ENCODE measurements at regions not wholly inside any gene's neighbourhood (a gene's known extent, or its start where the extent isn't known, plus 50 kb on each side); places are given as distances from the start of the nearest gene placed in this dataset.
"Not testable (repeated sequence)": the region's sequence is repeated elsewhere in the genome, so short reads cannot be mapped to it uniquely, and the experiment has no call there.

GRCh38 chrX:95218976-95219375 is 1465.7 kb upstream of the DIAPH2 start:
- no peak for DNase-seq (ENCODE audit: low read depth in 2 of 2)

- DNase-seq (ENCODE audit: low read depth in 2 of 2): no peak
These were observed 1436.3 kb upstream of the DIAPH2 start for GRCh38 chrX:95248386-95248785.

- DNase-seq (ENCODE audit: low read depth in 2 of 2): no peak
These were observed 1394.2 kb upstream of the DIAPH2 start for GRCh38 chrX:95290455-95290854.

GRCh38 chrX:95291561-95291960 is 1393.1 kb upstream of the DIAPH2 start:
- DNase-seq (ENCODE audit: low read depth in 2 of 2): no peak

GRCh38 chrX:95318882-95319281 is 1365.8 kb upstream of the DIAPH2 start:
- no peak for DNase-seq (ENCODE audit: low read depth in 2 of 2)

GRCh38 chrX:95325185-95325584 is 1359.5 kb upstream of the DIAPH2 start:
- no peak for DNase-seq (ENCODE audit: low read depth in 2 of 2)

GRCh38 chrX:95330292-95330691 is 1354.3 kb upstream of the DIAPH2 start:
- no peak for DNase-seq (ENCODE audit: low read depth in 2 of 2)

- no peak for DNase-seq (ENCODE audit: low read depth in 2 of 2)
These were observed 1352.1 kb upstream of the DIAPH2 start for GRCh38 chrX:95332530-95332929.

GRCh38 chrX:95346856-95347255 is 1337.8 kb upstream of the DIAPH2 start:
- no peak for DNase-seq (ENCODE audit: low read depth in 2 of 2)

- DNase-seq (ENCODE audit: low read depth in 2 of 2): no peak
These were observed 1333.7 kb upstream of the DIAPH2 start for GRCh38 chrX:95350774-95351488.

- DNase-seq (ENCODE audit: low read depth in 2 of 2): no peak
These were observed 1317.4 kb upstream of the DIAPH2 start for GRCh38 chrX:95367286-95367685.

GRCh38 chrX:95382799-95383198 is 1301.8 kb upstream of the DIAPH2 start:
- no peak for DNase-seq (ENCODE audit: low read depth in 2 of 2)

- DNase-seq (ENCODE audit: low read depth in 2 of 2): no peak
These were observed 1300.9 kb upstream of the DIAPH2 start for GRCh38 chrX:95383778-95384177.

GRCh38 chrX:95427389-95427788 is 1257.3 kb upstream of the DIAPH2 start:
- no peak for DNase-seq (ENCODE audit: low read depth in 2 of 2)

GRCh38 chrX:95435198-95435597 is 1249.4 kb upstream of the DIAPH2 start:
- DNase-seq (ENCODE audit: low read depth in 2 of 2): no peak

- DNase-seq (ENCODE audit: low read depth in 2 of 2): no peak
These were observed 1242.8 kb upstream of the DIAPH2 start for GRCh38 chrX:95441836-95442235.

- no peak for DNase-seq (ENCODE audit: low read depth in 2 of 2)
These were observed 1199.9 kb upstream of the DIAPH2 start for GRCh38 chrX:95484781-95485180.

GRCh38 chrX:95505721-95506120 is 1178.9 kb upstream of the DIAPH2 start:
- no peak for DNase-seq (ENCODE audit: low read depth in 2 of 2)

GRCh38 chrX:95509474-95509873 is 1175.2 kb upstream of the DIAPH2 start:
- no peak for DNase-seq (ENCODE audit: low read depth in 2 of 2)

- not testable (repeated sequence) for DNase-seq (ENCODE audit: low read depth in 2 of 2)
These were observed 1160.6 kb upstream of the DIAPH2 start for GRCh38 chrX:95524018-95524417.

GRCh38 chrX:95536111-95536510 is 1148.5 kb upstream of the DIAPH2 start:
- DNase-seq (ENCODE audit: low read depth in 2 of 2): no peak

GRCh38 chrX:95536661-95537060 is 1148.0 kb upstream of the DIAPH2 start:
- DNase-seq (ENCODE audit: low read depth in 2 of 2): no peak

- no peak for DNase-seq (ENCODE audit: low read depth in 2 of 2)
These were observed 1145.6 kb upstream of the DIAPH2 start for GRCh38 chrX:95539041-95539440.

GRCh38 chrX:95549552-95549951 is 1135.1 kb upstream of the DIAPH2 start:
- DNase-seq (ENCODE audit: low read depth in 2 of 2): not testable (repeated sequence)
